Smooth muscle cell (in vitro differentiated cells): ENCODE measurements at regions not wholly inside any gene's neighbourhood (a gene's known extent, or its start where the extent isn't known, plus 50 kb on each side); places are given as distances from the start of the nearest gene placed in this dataset.

ENCODE experiments used
- DNase-seq: peaks from one replicate; lab custom pipeline; 2025; ENCODE audit not compliant: unreplicated experiment; lab: John Stamatoyannopoulos, UW
- H2AFZ ChIP-seq: fragments of 200-600 bp; sonication (generic); 2 replicates; pipeline ENCODE4 v1.6.0; 2016; ENCODE audit warnings: antibody characterized with exemption, low read depth, mild to moderate bottlenecking
- H3F3A ChIP-seq: fragments of 200-600 bp; sonication (generic); 2 replicates; pipeline ENCODE4 v1.6.0; 2017; ENCODE audit warnings: antibody characterized with exemption, low read depth
- H3K27ac ChIP-seq: fragments of 200-600 bp; sonication (generic); 2 replicates; pipeline ENCODE4 v1.5.1; 2016; ENCODE audit warnings: low read depth, mild to moderate bottlenecking
- H3K27me3 ChIP-seq: fragments of 200-600 bp; sonication (generic); 2 replicates; pipeline ENCODE4 v1.6.1; 2016; ENCODE audit warnings: low read depth, mild to moderate bottlenecking
- H3K36me3 ChIP-seq: fragments of 200-600 bp; sonication (generic); 2 replicates; pipeline ENCODE4 v1.5.1; 2016; ENCODE audit warnings: low read depth
- H3K4me1 ChIP-seq: fragments of 200-600 bp; sonication (generic); 2 replicates; pipeline ENCODE4 v1.5.1; 2016; ENCODE audit warnings: low read depth
- H3K4me2 ChIP-seq: fragments of 200-600 bp; sonication (generic); 2 replicates; pipeline ENCODE4 v1.6.0; 2016; ENCODE audit warnings: mild to moderate bottlenecking
- H3K4me3 ChIP-seq: fragments of 200-600 bp; sonication (generic); 2 replicates; pipeline ENCODE4 v1.5.1; 2016; ENCODE audit warnings: mild to moderate bottlenecking
- H3K79me2 ChIP-seq: fragments of 200-600 bp; sonication (generic); 2 replicates; pipeline ENCODE4 v1.6.0; 2016; ENCODE audit warnings: low read depth, mild to moderate bottlenecking
- H3K9ac ChIP-seq: fragments of 200-600 bp; sonication (generic); 2 replicates; pipeline ENCODE4 v1.6.0; 2016; ENCODE audit warnings: low read depth
- H3K9me3 ChIP-seq: fragments of 200-600 bp; sonication (generic); replicated peaks from 2 replicates; pipeline ENCODE4 v1.5.1; 2016; ENCODE audit warnings: low read depth
- H4K20me1 ChIP-seq: fragments of 200-600 bp; sonication (generic); 2 replicates; pipeline ENCODE4 v1.6.0; 2016; ENCODE audit warnings: low read depth
- CTCF ChIP-seq: fragments of 200-600 bp; sonication (generic); IDR thresholded peaks from 2 replicates; pipeline ENCODE4 v1.5.1; 2017; ENCODE audit warnings: borderline replicate concordance, mild to moderate bottlenecking, antibody characterized with exemption; ENCODE audit not compliant: insufficient read depth, poor library complexity, severe bottlenecking
- WGBS: methylation state at CpG from one replicate; pipeline ENCODE4 v1.1.7; 2016; ENCODE audit warnings: low lambda C conversion rate; 5-methylcytosine and 5-hydroxymethylcytosine counted together

- no peak overlapping the region for H3K9ac ChIP-seq
- no peaks in the 10 kb centered on the region for H3K9me3 ChIP-seq
- no peak for TF ChIP-seq CTCF
- H3K4me3 ChIP-seq, result no peak overlapping the region
- H3K4me1 ChIP-seq, result peaks cover 19% of the 10 kb centered on the region
- no peaks in the 10 kb centered on the region for H3K27me3 ChIP-seq
- DNase-seq, result no peak
- H4K20me1 ChIP-seq, result no peaks in the 10 kb centered on the region
- no peak overlapping the region for H2AFZ ChIP-seq
- no peaks in the 10 kb centered on the region for H3F3A ChIP-seq
- no peak overlapping the region for H3K27ac ChIP-seq
- no peaks in the 10 kb centered on the region for H3K79me2 ChIP-seq
- no peak overlapping the region for H3K4me2 ChIP-seq
- no peaks in the 10 kb centered on the region for H3K36me3 ChIP-seq
- 39% methylated on average over 2 of the region's 2 CpGs for WGBS
These were observed 513.6 kb downstream of the STK39 start for GRCh38 chr2:167733747-167734146.

- no peaks in the 10 kb centered on the region for H4K20me1 ChIP-seq
- no peaks in the 10 kb centered on the region for H3K9me3 ChIP-seq
- H3K9ac ChIP-seq, result no peak overlapping the region
- no peaks in the 10 kb centered on the region for H3K36me3 ChIP-seq
- H2AFZ ChIP-seq, result no peak overlapping the region
- no peak overlapping the region for H3K27ac ChIP-seq
- no peaks in the 10 kb centered on the region for H3K27me3 ChIP-seq
- DNase-seq, result no peak
- H3K4me3 ChIP-seq, result no peak overlapping the region
- no peak overlapping the region for H3K4me2 ChIP-seq
- 89% methylated on average over 4 of the region's 4 CpGs for WGBS
- no peaks in the 10 kb centered on the region for H3F3A ChIP-seq
- H3K4me1 ChIP-seq, result peaks cover 19% of the 10 kb centered on the region
- TF ChIP-seq CTCF, result no peak
- no peaks in the 10 kb centered on the region for H3K79me2 ChIP-seq
These were observed 515.1 kb downstream of the STK39 start for GRCh38 chr2:167732326-167732725.

GRCh38 chr2:167729911-167730310 lies 517.5 kb downstream of the STK39 start:
- H3K4me3 ChIP-seq, result no peak overlapping the region
- no peak overlapping the region for H3K27ac ChIP-seq
- no peaks in the 10 kb centered on the region for H3K9me3 ChIP-seq
- H3K36me3 ChIP-seq, result no peaks in the 10 kb centered on the region
- peaks cover 19% of the 10 kb centered on the region for H3K4me1 ChIP-seq
- no peak overlapping the region for H2AFZ ChIP-seq
- no peaks in the 10 kb centered on the region for H3K27me3 ChIP-seq
- no peak for DNase-seq
- no peaks in the 10 kb centered on the region for H3K79me2 ChIP-seq
- no peak for TF ChIP-seq CTCF
- H3K9ac ChIP-seq, result no peak overlapping the region
- no peaks in the 10 kb centered on the region for H3F3A ChIP-seq
- WGBS, result 99% methylated on average over 3 of the region's 3 CpGs
- H4K20me1 ChIP-seq, result no peaks in the 10 kb centered on the region
- no peak overlapping the region for H3K4me2 ChIP-seq

GRCh38 chr2:167726788-167727187 lies 520.6 kb downstream of the STK39 start:
- Histone ChIP-seq H3K79me2 (no peaks in the 10 kb centered on the region), H2AFZ (no peak overlapping the region), H3K4me1 (peaks cover 4% of the 10 kb centered on the region), H3K4me2 (no peak overlapping the region), H3K9ac (no peak overlapping the region), H4K20me1 (no peaks in the 10 kb centered on the region), H3K27ac (no peak overlapping the region), H3F3A (no peaks in the 10 kb centered on the region), H3K4me3 (no peak overlapping the region), H3K9me3 (no peaks in the 10 kb centered on the region), H3K27me3 (no peaks in the 10 kb centered on the region), H3K36me3 (no peaks in the 10 kb centered on the region)
- 79% methylated on average over 2 of the region's 2 CpGs for WGBS
- no peak for DNase-seq
- no peak for TF ChIP-seq CTCF
